Hepatocyte (in vitro differentiated cells): ENCODE measurements at regions not wholly inside any gene's neighbourhood (a gene's known extent, or its start where the extent isn't known, plus 50 kb on each side); places are given as distances from the start of the nearest gene placed in this dataset.
"Not testable (repeated sequence)": the region's sequence is repeated elsewhere in the genome, so short reads cannot be mapped to it uniquely, and the experiment has no call there.

Experiments used
- CTCF ChIP-seq: fragments of 200-600 bp; sonication (generic); IDR thresholded peaks from 2 replicates; pipeline ENCODE4 v1.5.1; 2016; ENCODE audit warnings: antibody characterized with exemption, mild to moderate bottlenecking; ENCODE audit not compliant: poor library complexity
- EZH2 ChIP-seq: fragments of 200-600 bp; sonication (generic); IDR thresholded peaks from 2 replicates; pipeline ENCODE4 v1.6.1; 2016; ENCODE audit warnings: antibody characterized with exemption, mild to moderate bottlenecking, borderline replicate concordance
- EZH2phosphoT487 ChIP-seq: fragments of 200-600 bp; sonication (generic); IDR thresholded peaks from one replicate; pipeline ENCODE4 v1.6.1; 2018; ENCODE audit warnings: antibody characterized with exemption, mild to moderate bottlenecking, low read depth, moderate library complexity; ENCODE audit not compliant: unreplicated experiment, severe bottlenecking

- TF ChIP-seq CTCF, EZH2, EZH2phosphoT487: not testable (repeated sequence)
Measured at GRCh38 chr1:183737916-183738315, 67.0 kb upstream of the RGL1 start.
